ENCODE measurements at regions not wholly inside any gene's neighbourhood (a gene's known extent, or its start where the extent isn't known, plus 50 kb on each side); places are given as distances from the start of the nearest gene placed in this dataset.

DNA sequence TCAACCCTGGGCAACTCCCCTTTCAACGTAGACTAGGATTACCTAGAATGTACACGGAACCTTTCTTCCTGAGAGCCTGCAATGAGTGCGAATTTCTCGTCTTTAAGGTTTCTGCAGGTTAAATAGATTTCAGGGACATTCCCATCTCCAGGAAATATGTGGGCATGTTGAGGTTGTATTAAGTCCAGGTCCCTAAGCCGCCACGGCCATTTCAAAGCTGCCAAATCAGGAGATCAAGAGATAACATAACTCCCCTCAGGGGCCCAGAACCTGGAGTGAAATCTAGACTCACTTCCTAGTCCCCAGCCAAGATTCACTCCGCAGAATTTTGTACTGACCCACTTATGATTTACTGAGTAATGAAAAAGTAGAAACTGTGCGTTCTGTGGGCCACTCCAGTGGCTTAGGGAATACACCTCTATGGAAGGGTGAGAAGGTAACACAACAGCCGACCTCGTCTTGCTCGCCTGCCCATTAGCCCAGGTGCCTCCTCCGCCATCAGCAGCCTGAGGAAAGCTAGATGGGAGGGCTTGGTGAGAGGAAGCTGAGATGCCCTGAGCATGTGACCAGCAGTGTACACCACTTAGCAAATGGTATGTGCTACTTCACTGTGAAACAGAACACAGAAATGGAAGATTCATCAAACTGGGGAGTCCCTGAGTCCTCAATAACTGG, 98.5 kb upstream of the SOX1 start:
- no peak for DNase-seq (ENCODE audit: low spot score)
- H3K27me3 ChIP-seq (ENCODE audit: control insufficient read depth in 4 of 4, insufficient read depth in 4 of 4, low read length in 3 of 4), result peaks cover 0 to 11% (median under 1%) of the 10 kb centered on the region in 4 donors
- no peak overlapping the region for H3K4me3 ChIP-seq (ENCODE audit: low read depth in 1 of 3, low read length in 3 of 3)
- H3K36me3 ChIP-seq (ENCODE audit: control insufficient read depth in 4 of 4, insufficient read depth in 3 of 4, low read depth in 1 of 4, low read length in 3 of 4), result no peaks in the 10 kb centered on the region
- TF ChIP-seq JUND (IDR thresholded peaks at IDR 0.05), result no peak
- no peak for TF ChIP-seq SP1 (IDR thresholded peaks at IDR 0.05)
- TF ChIP-seq, protein P1, sequence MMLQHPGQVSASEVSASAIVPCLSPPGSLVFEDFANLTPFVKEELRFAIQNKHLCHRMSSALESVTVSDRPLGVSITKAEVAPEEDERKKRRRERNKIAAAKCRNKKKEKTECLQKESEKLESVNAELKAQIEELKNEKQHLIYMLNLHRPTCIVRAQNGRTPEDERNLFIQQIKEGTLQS (IDR thresholded peaks at IDR 0.05), result no peak
- TF ChIP-seq FOXA1 (IDR thresholded peaks at IDR 0.05), result no peak
- TF ChIP-seq HNF4G (IDR thresholded peaks at IDR 0.05), result no peak
- no peak for TF ChIP-seq YY1 (IDR thresholded peaks at IDR 0.05)
- TF ChIP-seq, protein P2, sequence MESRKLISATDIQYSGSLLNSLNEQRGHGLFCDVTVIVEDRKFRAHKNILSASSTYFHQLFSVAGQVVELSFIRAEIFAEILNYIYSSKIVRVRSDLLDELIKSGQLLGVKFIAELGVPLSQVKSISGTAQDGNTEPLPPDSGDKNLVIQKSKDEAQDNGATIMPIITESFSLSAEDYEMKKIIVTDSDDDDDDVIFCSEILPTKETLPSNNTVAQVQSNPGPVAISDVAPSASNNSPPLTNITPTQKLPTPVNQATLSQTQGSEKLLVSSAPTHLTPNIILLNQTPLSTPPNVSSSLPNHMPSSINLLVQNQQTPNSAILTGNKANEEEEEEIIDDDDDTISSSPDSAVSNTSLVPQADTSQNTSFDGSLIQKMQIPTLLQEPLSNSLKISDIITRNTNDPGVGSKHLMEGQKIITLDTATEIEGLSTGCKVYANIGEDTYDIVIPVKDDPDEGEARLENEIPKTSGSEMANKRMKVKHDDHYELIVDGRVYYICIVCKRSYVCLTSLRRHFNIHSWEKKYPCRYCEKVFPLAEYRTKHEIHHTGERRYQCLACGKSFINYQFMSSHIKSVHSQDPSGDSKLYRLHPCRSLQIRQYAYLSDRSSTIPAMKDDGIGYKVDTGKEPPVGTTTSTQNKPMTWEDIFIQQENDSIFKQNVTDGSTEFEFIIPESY (IDR thresholded peaks at IDR 0.05), result no peak
- no peak for TF ChIP-seq RXRA (IDR thresholded peaks at IDR 0.05)
- no peak for TF ChIP-seq NR2F2 (IDR thresholded peaks at IDR 0.05)
- TF ChIP-seq, protein P3, sequence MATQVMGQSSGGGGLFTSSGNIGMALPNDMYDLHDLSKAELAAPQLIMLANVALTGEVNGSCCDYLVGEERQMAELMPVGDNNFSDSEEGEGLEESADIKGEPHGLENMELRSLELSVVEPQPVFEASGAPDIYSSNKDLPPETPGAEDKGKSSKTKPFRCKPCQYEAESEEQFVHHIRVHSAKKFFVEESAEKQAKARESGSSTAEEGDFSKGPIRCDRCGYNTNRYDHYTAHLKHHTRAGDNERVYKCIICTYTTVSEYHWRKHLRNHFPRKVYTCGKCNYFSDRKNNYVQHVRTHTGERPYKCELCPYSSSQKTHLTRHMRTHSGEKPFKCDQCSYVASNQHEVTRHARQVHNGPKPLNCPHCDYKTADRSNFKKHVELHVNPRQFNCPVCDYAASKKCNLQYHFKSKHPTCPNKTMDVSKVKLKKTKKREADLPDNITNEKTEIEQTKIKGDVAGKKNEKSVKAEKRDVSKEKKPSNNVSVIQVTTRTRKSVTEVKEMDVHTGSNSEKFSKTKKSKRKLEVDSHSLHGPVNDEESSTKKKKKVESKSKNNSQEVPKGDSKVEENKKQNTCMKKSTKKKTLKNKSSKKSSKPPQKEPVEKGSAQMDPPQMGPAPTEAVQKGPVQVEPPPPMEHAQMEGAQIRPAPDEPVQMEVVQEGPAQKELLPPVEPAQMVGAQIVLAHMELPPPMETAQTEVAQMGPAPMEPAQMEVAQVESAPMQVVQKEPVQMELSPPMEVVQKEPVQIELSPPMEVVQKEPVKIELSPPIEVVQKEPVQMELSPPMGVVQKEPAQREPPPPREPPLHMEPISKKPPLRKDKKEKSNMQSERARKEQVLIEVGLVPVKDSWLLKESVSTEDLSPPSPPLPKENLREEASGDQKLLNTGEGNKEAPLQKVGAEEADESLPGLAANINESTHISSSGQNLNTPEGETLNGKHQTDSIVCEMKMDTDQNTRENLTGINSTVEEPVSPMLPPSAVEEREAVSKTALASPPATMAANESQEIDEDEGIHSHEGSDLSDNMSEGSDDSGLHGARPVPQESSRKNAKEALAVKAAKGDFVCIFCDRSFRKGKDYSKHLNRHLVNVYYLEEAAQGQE (IDR thresholded peaks at IDR 0.05), result no peak
- no peak for TF ChIP-seq HNF4A (conservative IDR thresholded peaks at IDR 0.05)
- TF ChIP-seq, protein P4, sequence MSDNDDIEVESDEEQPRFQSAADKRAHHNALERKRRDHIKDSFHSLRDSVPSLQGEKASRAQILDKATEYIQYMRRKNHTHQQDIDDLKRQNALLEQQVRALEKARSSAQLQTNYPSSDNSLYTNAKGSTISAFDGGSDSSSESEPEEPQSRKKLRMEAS (IDR thresholded peaks at IDR 0.05), result no peak
- no peak for TF ChIP-seq RAD21 (IDR thresholded peaks at IDR 0.05)
- TF ChIP-seq TAF1 (conservative IDR thresholded peaks at IDR 0.05), result no peak
- TF ChIP-seq CTCF (IDR thresholded peaks at IDR 0.05; ENCODE audit: low read depth, low read length, missing input control), result no peak
- TF ChIP-seq EGR1 (IDR thresholded peaks at IDR 0.05; ENCODE audit: low read depth in 2 of 2), result no peak
- TF ChIP-seq FOXA2 (IDR thresholded peaks at IDR 0.05), result no peak
- no peak for TF ChIP-seq GABPA (IDR thresholded peaks at IDR 0.05 in 1 of 2, conservative IDR thresholded peaks at IDR 0.05 in 1 of 2)
- WGBS, result 81% methylated on average over 12 of the region's 12 CpGs
- H3K9me3 ChIP-seq (ENCODE audit: control insufficient read depth in 4 of 4, low read length in 3 of 4), result peaks cover 0 to 2% (median 0%) of the 10 kb centered on the region in 4 donors
- H3K4me1 ChIP-seq (ENCODE audit: control insufficient read depth in 4 of 4, insufficient read depth in 4 of 4, low read length in 3 of 4), result no peaks in the 10 kb centered on the region
- H3K9ac ChIP-seq (ENCODE audit: low read depth in 1 of 2, low read length in 2 of 2), result no peak overlapping the region
- H3K27ac ChIP-seq (ENCODE audit: low read depth in 1 of 2, low read length in 2 of 2), result no peak overlapping the region

Data from liver (tissue), 8 donors.